GM12892 (cell line): ENCODE measurements at regions not wholly inside any gene's neighbourhood (a gene's known extent, or its start where the extent isn't known, plus 50 kb on each side); places are given as distances from the start of the nearest gene placed in this dataset.
"Not testable (repeated sequence)": the region's sequence is repeated elsewhere in the genome, so short reads cannot be mapped to it uniquely, and the experiment has no call there.

Experiments
- POLR2A ChIP-seq: IDR thresholded peaks from 2 replicates; pipeline ENCODE4 v1.6.1; 2011; ENCODE audit warnings: low read depth, low read length, control low read depth
- POLR2AphosphoS5 ChIP-seq: IDR thresholded peaks from 2 replicates; pipeline ENCODE4 v1.6.1; 2011; ENCODE audit warnings: low read depth, low read length, control low read depth
- TAF1 ChIP-seq: IDR thresholded peaks from 2 replicates; pipeline ENCODE4 v1.6.1; 2011; ENCODE audit warnings: low read depth, mild to moderate bottlenecking, control low read depth, low read length, borderline replicate concordance

DNA sequence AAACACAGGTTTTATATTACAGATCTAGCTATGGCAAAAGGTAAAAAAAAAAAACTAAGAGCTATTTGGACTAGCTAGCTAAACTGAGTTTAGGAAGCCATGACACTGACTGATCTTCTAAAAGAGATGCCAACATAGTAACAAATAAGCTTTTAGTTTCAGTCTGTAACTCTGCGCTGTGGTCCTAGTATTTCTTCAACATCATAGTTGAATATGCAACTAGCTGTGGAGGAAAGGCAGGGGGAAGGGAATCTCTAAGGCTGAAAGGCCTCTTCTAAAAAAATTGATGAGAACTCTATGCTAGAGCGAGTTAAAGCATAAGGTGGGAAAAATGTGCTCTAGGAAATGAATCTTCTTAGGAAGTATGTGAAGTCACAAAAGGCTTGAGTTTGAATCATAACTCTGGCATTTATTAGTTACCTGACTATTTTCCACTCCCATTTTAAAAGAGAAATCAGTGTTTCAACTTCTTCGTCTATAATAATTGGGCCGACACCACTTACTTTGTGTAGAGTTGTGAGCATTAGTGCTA, 108.8 kb downstream of the NBPF12 start:
- TF ChIP-seq POLR2A, POLR2AphosphoS5, TAF1: not testable (repeated sequence)
